ENCODE measurements at regions not wholly inside any gene's neighbourhood (a gene's known extent, or its start where the extent isn't known, plus 50 kb on each side); places are given as distances from the start of the nearest gene placed in this dataset.

DNA sequence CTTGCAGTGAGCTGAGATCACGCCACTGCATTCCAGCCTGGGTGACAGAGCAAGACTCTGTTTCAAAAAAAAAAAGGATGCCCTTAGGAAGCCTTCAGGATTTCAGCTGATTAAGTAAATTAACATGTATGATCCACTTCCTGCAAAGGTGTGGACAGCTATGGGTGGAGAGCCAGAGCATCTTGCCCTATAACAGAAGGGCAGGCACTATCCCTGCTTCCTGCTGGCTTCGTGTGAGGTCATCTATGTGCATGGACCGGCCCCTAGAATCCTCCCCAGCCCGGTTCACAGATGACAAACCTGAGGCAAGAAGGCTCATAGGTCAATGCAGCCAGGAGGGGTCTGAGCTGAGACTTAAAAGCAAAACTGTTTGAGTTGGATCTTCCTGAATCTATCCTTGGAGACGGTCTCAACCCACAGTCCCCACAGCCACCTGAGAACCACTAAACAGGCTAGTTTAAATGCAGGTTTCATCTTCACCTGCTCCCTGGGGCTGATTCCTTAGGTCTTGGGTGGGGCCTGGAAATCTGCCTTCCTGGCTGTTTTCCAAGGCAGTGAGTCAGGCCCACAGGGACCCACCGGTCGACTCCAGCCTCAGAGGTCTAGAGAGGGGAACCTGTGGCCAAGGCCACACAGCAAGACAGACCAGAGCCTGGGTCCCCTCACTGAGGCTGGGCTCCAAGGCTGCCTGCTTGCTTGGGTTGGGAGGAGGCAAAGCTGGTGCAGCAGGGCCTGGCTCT is 55.2 kb upstream of the MPEG1 start:
- Histone ChIP-seq H3K9ac (ENCODE audit: extremely low read depth, insufficient read length, low read length) (no peak overlapping the region), H3K79me2 (ENCODE audit: insufficient read depth, low read length) (no peaks in the 10 kb centered on the region), H3K9me3 (ENCODE audit: control insufficient read depth, low read depth, low read length) (no peaks in the 10 kb centered on the region), H2BK15ac (ENCODE audit: low read depth, low read length) (no peak overlapping the region), H2BK20ac (ENCODE audit: low read depth, low read length, poor library complexity, severe bottlenecking) (no peak overlapping the region), H3K18ac (ENCODE audit: insufficient read length, low read depth, low read length) (no peak overlapping the region), H2AFZ (ENCODE audit: low read length) (no peak overlapping the region), H4K8ac (replicated peaks; ENCODE audit: insufficient read length, low read depth, low read length) (no peak overlapping the region), H4K5ac (ENCODE audit: insufficient read length, low read depth, low read length) (no peak overlapping the region), H3K4me1 (ENCODE audit: insufficient read depth, low read length) (no peaks in the 10 kb centered on the region), H3K14ac (ENCODE audit: insufficient read depth, low read length) (no peak overlapping the region), H3K23ac (ENCODE audit: insufficient read length, low read depth, low read length) (no peak overlapping the region), H2BK120ac (ENCODE audit: low read depth, low read length, poor library complexity, severe bottlenecking) (no peak overlapping the region), H3K79me1 (ENCODE audit: insufficient read depth, low read depth, low read length, poor library complexity, severe bottlenecking) (no peaks in the 10 kb centered on the region), H2BK12ac (ENCODE audit: insufficient read length, low read depth, low read length) (no peak overlapping the region), H3K23me2 (ENCODE audit: insufficient read length, low read depth, low read length, poor library complexity, severe bottlenecking) (no peaks in the 10 kb centered on the region), H3T11ph (ENCODE audit: low read length) (no peak overlapping the region), H2AK5ac (ENCODE audit: insufficient read length, low read length) (no peak overlapping the region), H3K56ac (ENCODE audit: insufficient read length, low read depth, low read length) (no peak overlapping the region), H3K4me2 (ENCODE audit: insufficient read depth, insufficient read length, low read length) (no peak overlapping the region), H3K27ac (ENCODE audit: insufficient read length, low read depth, low read length) (no peak overlapping the region), H4K91ac (ENCODE audit: insufficient read length, low read depth, low read length) (no peak overlapping the region), H3K4ac (ENCODE audit: low read depth, low read length) (no peak overlapping the region), H4K20me1 (ENCODE audit: control insufficient read depth, insufficient read depth, insufficient read length) (no peaks in the 10 kb centered on the region), H2BK5ac (ENCODE audit: insufficient read length, low read length) (no peak overlapping the region), H3K27me3 (ENCODE audit: insufficient read depth, low read length) (no peaks in the 10 kb centered on the region)
- Mint-ChIP-seq H3K36me3 (ENCODE audit: insufficient read depth in 1 of 3, low read depth in 3 of 3) (no peaks in the 10 kb centered on the region), H3K4me1 (peaks cover 4 to 5% of the 10 kb centered on the region in 2 experiments), H3K27me3 (ENCODE audit: low read depth) (no peaks in the 10 kb centered on the region), H3K27ac (peak overlapping the region in 1 of 3 experiments; percentile 44; a peak in 1 of 7 replicates), H3K4me3 (no peak overlapping the region), H3K9me3 (no peaks in the 10 kb centered on the region)
- no peak for DNase-seq
- no CpG with 5 or more reads among the region's 7 CpGs for WGBS (ENCODE audit: extremely low coverage, insufficient read length, low lambda C conversion rate)
- TF ChIP-seq, protein P1, sequence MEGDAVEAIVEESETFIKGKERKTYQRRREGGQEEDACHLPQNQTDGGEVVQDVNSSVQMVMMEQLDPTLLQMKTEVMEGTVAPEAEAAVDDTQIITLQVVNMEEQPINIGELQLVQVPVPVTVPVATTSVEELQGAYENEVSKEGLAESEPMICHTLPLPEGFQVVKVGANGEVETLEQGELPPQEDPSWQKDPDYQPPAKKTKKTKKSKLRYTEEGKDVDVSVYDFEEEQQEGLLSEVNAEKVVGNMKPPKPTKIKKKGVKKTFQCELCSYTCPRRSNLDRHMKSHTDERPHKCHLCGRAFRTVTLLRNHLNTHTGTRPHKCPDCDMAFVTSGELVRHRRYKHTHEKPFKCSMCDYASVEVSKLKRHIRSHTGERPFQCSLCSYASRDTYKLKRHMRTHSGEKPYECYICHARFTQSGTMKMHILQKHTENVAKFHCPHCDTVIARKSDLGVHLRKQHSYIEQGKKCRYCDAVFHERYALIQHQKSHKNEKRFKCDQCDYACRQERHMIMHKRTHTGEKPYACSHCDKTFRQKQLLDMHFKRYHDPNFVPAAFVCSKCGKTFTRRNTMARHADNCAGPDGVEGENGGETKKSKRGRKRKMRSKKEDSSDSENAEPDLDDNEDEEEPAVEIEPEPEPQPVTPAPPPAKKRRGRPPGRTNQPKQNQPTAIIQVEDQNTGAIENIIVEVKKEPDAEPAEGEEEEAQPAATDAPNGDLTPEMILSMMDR (conservative IDR thresholded peaks at IDR 0.05): no peak
